K562 (cell line): ENCODE measurements at regions not wholly inside any gene's neighbourhood (a gene's known extent, or its start where the extent isn't known, plus 50 kb on each side); places are given as distances from the start of the nearest gene placed in this dataset.

Source experiments
- ATF3 ChIP-seq, 2 experiments: fragments of 450-650 bp in 1 of 2; sonication (generic) in 1 of 2; formaldehyde crosslinking in 1 of 2; IDR thresholded peaks in 1 of 2; conservative IDR thresholded peaks in 1 of 2; 2 replicates each; pipeline versions ENCODE4 v1.6.1 to v1.8.1; 2016 to 2023; ENCODE audit warnings: mild to moderate bottlenecking in 2 of 2, moderate library complexity in 2 of 2, inconsistent platforms in 1 of 2, missing genetic modification reagents in 1 of 2
- CAMTA2 ChIP-seq: fragments of 250-450 bp; sonication (Bioruptor Pico); conservative IDR thresholded peaks from 2 replicates; pipeline ENCODE4 v1.5.1; 2022
- CTCF ChIP-seq, 3 experiments: IDR thresholded peaks in 2 of 3; conservative IDR thresholded peaks in 1 of 3; 2 replicates each; pipeline ENCODE4 v1.5.1; 2011 to 2012; ENCODE audit warnings: low read length in 3 of 3, mild to moderate bottlenecking in 3 of 3, control low read depth in 2 of 3, improper control_type of control experiment in 1 of 3, inconsistent platforms in 1 of 3, low read depth in 1 of 3, mixed read lengths in 1 of 3, moderate library complexity in 1 of 3; ENCODE audit not compliant: insufficient read depth in 2 of 3
- EP400 ChIP-seq: fragments of 450-650 bp; IDR thresholded peaks from 2 replicates; pipeline ENCODE4 v1.6.1; 2017; ENCODE audit warnings: antibody characterized with exemption, mild to moderate bottlenecking, moderate library complexity
- FOXA3 ChIP-seq, 2 experiments: fragments of 450-650 bp in 1 of 2; sonication (generic) in 1 of 2; formaldehyde crosslinking; IDR thresholded peaks in 1 of 2; conservative IDR thresholded peaks in 1 of 2; 2 replicates each; pipeline versions ENCODE4 v1.4.0 to v1.8.0; 2020 to 2022; ENCODE audit warnings: mild to moderate bottlenecking in 2 of 2, missing genetic modification reagents in 1 of 2
- MTF1 ChIP-seq: fragments of 250-450 bp; sonication (Bioruptor Pico); IDR thresholded peaks from 2 replicates; pipeline ENCODE4 v1.9.0; 2021; ENCODE audit warnings: moderate library complexity, mild to moderate bottlenecking, inconsistent platforms, borderline replicate concordance
- PATZ1 ChIP-seq: fragments of 250-450 bp; sonication (Bioruptor Pico); IDR thresholded peaks from 2 replicates; pipeline ENCODE4 v1.5.0; 2020; ENCODE audit warnings: mild to moderate bottlenecking, borderline replicate concordance
- RB1 ChIP-seq: fragments of 450-650 bp; IDR thresholded peaks from 2 replicates; pipeline ENCODE4 v1.6.1; 2017; ENCODE audit warnings: low read depth, mild to moderate bottlenecking
- TAF1 ChIP-seq: IDR thresholded peaks from 2 replicates; pipeline ENCODE4 v1.6.1; 2011; ENCODE audit warnings: mild to moderate bottlenecking, low read length, moderate library complexity; ENCODE audit not compliant: insufficient read depth, control insufficient read depth, severe bottlenecking; ENCODE audit errors: extremely low read depth
- THRAP3 ChIP-seq: fragments of 450-650 bp; IDR thresholded peaks from 2 replicates; pipeline ENCODE4 v1.6.1; 2016; ENCODE audit warnings: mild to moderate bottlenecking, inconsistent platforms, borderline replicate concordance
- WHSC1 ChIP-seq: IDR thresholded peaks from one replicate; pipeline ENCODE4 v1.6.1; 2012; ENCODE audit warnings: low read length, control low read depth, inconsistent platforms
- YBX1 ChIP-seq: fragments of 450-650 bp; IDR thresholded peaks from 2 replicates; pipeline ENCODE4 v1.7.1; 2016; ENCODE audit warnings: mild to moderate bottlenecking
- ZBTB2 ChIP-seq: fragments of 450-650 bp; IDR thresholded peaks from 2 replicates; pipeline ENCODE4 v1.6.1; 2016; ENCODE audit warnings: antibody characterized with exemption
- ZNF143 ChIP-seq: sonication (generic); formaldehyde crosslinking; IDR thresholded peaks from 2 replicates; pipeline ENCODE4 v1.9.0; 2022; ENCODE audit warnings: mild to moderate bottlenecking, missing genetic modification reagents

GRCh38 chr9:107593224-107593870 is 103.8 kb upstream of the KLF4 start:
- no peak for TF ChIP-seq PATZ1 (CRISPR knock-in tag)
- no peak for TF ChIP-seq ZNF143
- TF ChIP-seq RB1 = no peak
- TF ChIP-seq CTCF (IDR thresholded peaks at IDR 0.05 in 2 of 3, conservative IDR thresholded peaks at IDR 0.05 in 1 of 3; ENCODE audit: insufficient read depth in 2 of 3, low read depth in 1 of 3, low read length in 3 of 3) = no peak
- no peak for TF ChIP-seq THRAP3
- TF ChIP-seq ATF3 (IDR thresholded peaks at IDR 0.05) = no peak
- no peak for TF ChIP-seq ATF3 (CRISPR knock-in tag; conservative IDR thresholded peaks at IDR 0.05)
- TF ChIP-seq MTF1 = no peak
- no peak for TF ChIP-seq TAF1
- TF ChIP-seq WHSC1 = no peak
- no peak for TF ChIP-seq EP400
- TF ChIP-seq CAMTA2 (CRISPR knock-in tag) = no peak
- no peak for TF ChIP-seq ZBTB2
- no peak for TF ChIP-seq FOXA3 (CRISPR knock-in tag; conservative IDR thresholded peaks at IDR 0.05 in 1 of 2, IDR thresholded peaks at IDR 0.05 in 1 of 2)
- TF ChIP-seq YBX1 = no peak
